H9 (cell line): ENCODE measurements at regions not wholly inside any gene's neighbourhood (a gene's known extent, or its start where the extent isn't known, plus 50 kb on each side); places are given as distances from the start of the nearest gene placed in this dataset.

Experiments
- DNase-seq: peaks from one replicate; pipeline ENCODE4 v3.0.0-alpha.2; 2017
- H2AFZ ChIP-seq: one replicate; pipeline ENCODE4 v1.6.1; 2013; ENCODE audit warnings: mild to moderate bottlenecking, low read length, control low read depth, moderate library complexity
- H2AK5ac ChIP-seq: 2 replicates; pipeline ENCODE4 v1.6.1; 2013; ENCODE audit warnings: low read length, control low read depth, mixed read lengths; ENCODE audit not compliant: insufficient read length
- H2BK120ac ChIP-seq: one replicate; pipeline ENCODE4 v1.6.1; 2013; ENCODE audit warnings: low read depth, mild to moderate bottlenecking, low read length, control low read depth, inconsistent platforms; ENCODE audit not compliant: poor library complexity, severe bottlenecking
- H2BK12ac ChIP-seq: 2 replicates; pipeline ENCODE4 v1.6.1; 2013; ENCODE audit warnings: low read length, control low read depth, mixed read lengths, low read depth; ENCODE audit not compliant: insufficient read length
- H2BK15ac ChIP-seq: 2 replicates; pipeline ENCODE4 v1.6.1; 2013; ENCODE audit warnings: low read depth, low read length, control low read depth
- H2BK20ac ChIP-seq: one replicate; pipeline ENCODE4 v1.6.1; 2013; ENCODE audit warnings: low read depth, mild to moderate bottlenecking, low read length, control low read depth, inconsistent platforms; ENCODE audit not compliant: poor library complexity, severe bottlenecking
- H2BK5ac ChIP-seq: 2 replicates; pipeline ENCODE4 v1.6.1; 2013; ENCODE audit warnings: low read length, control low read depth, mixed read lengths; ENCODE audit not compliant: insufficient read length
- H3K14ac ChIP-seq: 2 replicates; pipeline ENCODE4 v1.6.1; 2013; ENCODE audit warnings: low read length, control low read depth; ENCODE audit not compliant: insufficient read depth
- H3K18ac ChIP-seq: 2 replicates; pipeline ENCODE4 v1.6.1; 2013; ENCODE audit warnings: low read depth, mild to moderate bottlenecking, mixed read lengths, low read length, control low read depth; ENCODE audit not compliant: insufficient read length
- H3K23ac ChIP-seq: 2 replicates; pipeline ENCODE4 v1.6.1; 2013; ENCODE audit warnings: low read length, control low read depth, mixed read lengths, low read depth; ENCODE audit not compliant: insufficient read length
- H3K23me2 ChIP-seq: 2 replicates; pipeline ENCODE4 v1.6.1; 2013; ENCODE audit warnings: low read depth, mild to moderate bottlenecking, mixed read lengths, low read length, control low read depth; ENCODE audit not compliant: insufficient read length, poor library complexity, severe bottlenecking
- H3K27ac ChIP-seq: 2 replicates; pipeline ENCODE4 v1.5.1; 2013; ENCODE audit warnings: low read length, control low read depth, mixed read lengths, low read depth; ENCODE audit not compliant: insufficient read length
- H3K27me3 ChIP-seq: 2 replicates; pipeline ENCODE4 v1.6.1; 2013; ENCODE audit warnings: low read length, control low read depth, inconsistent platforms; ENCODE audit not compliant: insufficient read depth
- H3K4ac ChIP-seq: 2 replicates; pipeline ENCODE4 v1.6.1; 2013; ENCODE audit warnings: low read depth, mild to moderate bottlenecking, control low read depth, inconsistent platforms, low read length, moderate library complexity
- H3K4me1 ChIP-seq: 2 replicates; pipeline ENCODE4 v1.6.1; 2013; ENCODE audit warnings: low read length, control low read depth, inconsistent platforms; ENCODE audit not compliant: insufficient read depth
- H3K4me2 ChIP-seq: 2 replicates; pipeline ENCODE4 v1.6.1; 2013; ENCODE audit warnings: low read length, control low read depth, mixed read lengths; ENCODE audit not compliant: insufficient read length, insufficient read depth
- H3K56ac ChIP-seq: 2 replicates; pipeline ENCODE4 v1.6.1; 2013; ENCODE audit warnings: low read depth, mild to moderate bottlenecking, mixed read lengths, low read length, control low read depth; ENCODE audit not compliant: insufficient read length
- H3K79me1 ChIP-seq: 2 replicates; pipeline ENCODE4 v1.6.1; 2013; ENCODE audit warnings: low read depth, mild to moderate bottlenecking, moderate library complexity, low read length, control low read depth, inconsistent platforms; ENCODE audit not compliant: insufficient read depth, poor library complexity, severe bottlenecking
- H3K79me2 ChIP-seq: 2 replicates; pipeline ENCODE4 v1.6.1; 2013; ENCODE audit warnings: low read length, control low read depth, inconsistent platforms; ENCODE audit not compliant: insufficient read depth
- H3K9ac ChIP-seq: 2 replicates; pipeline ENCODE4 v1.6.1; 2013; ENCODE audit warnings: low read length, control low read depth, mixed read lengths; ENCODE audit not compliant: insufficient read length; ENCODE audit errors: extremely low read depth
- H3K9me3 ChIP-seq: one replicate; pipeline ENCODE4 v1.6.1; 2013; ENCODE audit warnings: low read depth, low read length, inconsistent platforms; ENCODE audit not compliant: control insufficient read depth
- H3T11ph ChIP-seq: one replicate; pipeline ENCODE4 v1.6.1; 2013; ENCODE audit warnings: mild to moderate bottlenecking, low read length, control low read depth, inconsistent platforms
- H4K20me1 ChIP-seq: one replicate; pipeline ENCODE4 v1.6.1; 2013; ENCODE audit not compliant: control insufficient read depth, insufficient read length, insufficient read depth
- H4K5ac ChIP-seq: 2 replicates; pipeline ENCODE4 v1.6.1; 2013; ENCODE audit warnings: low read depth, mild to moderate bottlenecking, mixed read lengths, low read length, control low read depth; ENCODE audit not compliant: insufficient read length
- H4K8ac ChIP-seq: replicated peaks from 2 replicates; pipeline ENCODE4 v1.6.1; 2013; ENCODE audit warnings: low read length, control low read depth, mixed read lengths, low read depth; ENCODE audit not compliant: insufficient read length
- H4K91ac ChIP-seq: 2 replicates; pipeline ENCODE4 v1.6.1; 2013; ENCODE audit warnings: low read depth, mild to moderate bottlenecking, moderate library complexity, mixed read lengths, low read length, control low read depth; ENCODE audit not compliant: insufficient read length
- H3K27ac Mint-ChIP-seq, 3 experiments: 2 replicates in 2 of 3; 3 replicates in 1 of 3; pipeline ENCODE4 v1.8.0; 2020 to 2021; ENCODE audit warnings: mixed read lengths in 3 of 3, mild to moderate bottlenecking in 1 of 3, moderate library complexity in 1 of 3
- H3K27me3 Mint-ChIP-seq: 2 replicates; pipeline ENCODE4 v1.8.0; 2021; ENCODE audit warnings: low read depth, mild to moderate bottlenecking, moderate library complexity, mixed read lengths
- H3K36me3 Mint-ChIP-seq, 3 experiments: 2 replicates in 2 of 3; 3 replicates in 1 of 3; pipeline ENCODE4 v1.8.0; 2020 to 2021; ENCODE audit warnings: low read depth in 3 of 3, mixed read lengths in 3 of 3; ENCODE audit not compliant: insufficient read depth in 1 of 3
- H3K4me1 Mint-ChIP-seq, 2 experiments: 2 replicates each; pipeline ENCODE4 v1.8.0; 2020; ENCODE audit warnings: mixed read lengths in 2 of 2
- H3K4me3 Mint-ChIP-seq, 2 experiments: 2 replicates in 1 of 2; 3 replicates in 1 of 2; pipeline ENCODE4 v1.8.0; 2020 to 2021; ENCODE audit warnings: mild to moderate bottlenecking in 2 of 2, mixed read lengths in 2 of 2, moderate library complexity in 1 of 2
- H3K9me3 Mint-ChIP-seq, 2 experiments: 2 replicates in 1 of 2; 3 replicates in 1 of 2; pipeline ENCODE4 v1.8.0; 2020; ENCODE audit warnings: mild to moderate bottlenecking in 2 of 2, mixed read lengths in 2 of 2, moderate library complexity in 1 of 2
- CTCF ChIP-seq: fragments of 200-600 bp; sonication (generic); conservative IDR thresholded peaks from 3 replicates; pipeline ENCODE4 v1.8.0; 2021; ENCODE audit warnings: antibody characterized with exemption, mild to moderate bottlenecking
- WGBS: extraction: QIAGEN DNeasy Blood & Tissue Kit; methylation state at CpG from one replicate; pipeline ENCODE4 v1.1.7; 2013; ENCODE audit warnings: missing lambda C conversion rate, low lambda C conversion rate, mixed read lengths; ENCODE audit not compliant: insufficient read length; ENCODE audit errors: extremely low coverage; 5-methylcytosine and 5-hydroxymethylcytosine counted together

- Histone ChIP-seq H2BK5ac (no peak overlapping the region), H2BK120ac (no peak overlapping the region), H3T11ph (no peak overlapping the region), H3K79me1 (no peaks in the 10 kb centered on the region), H3K18ac (no peak overlapping the region), H3K4me1 (peaks cover 5% of the 10 kb centered on the region; the same call in 1 of the 2 replicates), H3K14ac (no peak overlapping the region), H3K27me3 (no peaks in the 10 kb centered on the region), H2BK15ac (no peak overlapping the region), H3K27ac (no peak overlapping the region), H4K8ac (no peak overlapping the region), H3K4me2 (no peak overlapping the region), H3K56ac (no peak overlapping the region), H2BK20ac (no peak overlapping the region), H3K9me3 (no peaks in the 10 kb centered on the region), H3K4ac (no peak overlapping the region), H4K91ac (no peak overlapping the region), H4K5ac (no peak overlapping the region), H2AK5ac (no peak overlapping the region), H3K23me2 (no peaks in the 10 kb centered on the region), H2AFZ (no peak overlapping the region), H3K23ac (no peak overlapping the region), H3K9ac (no peak overlapping the region), H2BK12ac (no peak overlapping the region), H4K20me1 (no peaks in the 10 kb centered on the region), H3K79me2 (no peaks in the 10 kb centered on the region)
- Mint-ChIP-seq H3K27ac (no peak overlapping the region), H3K4me1 (peaks cover 31 to 34% of the 10 kb centered on the region in 2 experiments), H3K9me3 (no peaks in the 10 kb centered on the region; a peak in 1 of 5 replicates), H3K4me3 (no peak overlapping the region), H3K36me3 (no peaks in the 10 kb centered on the region; a peak in 1 of 7 replicates), H3K27me3 (no peaks in the 10 kb centered on the region)
- no CpG with 5 or more reads among the region's 2 CpGs for WGBS
- DNase-seq = no peak
- no peak for TF ChIP-seq CTCF
These were observed 339.6 kb upstream of the TBL1XR1 start for GRCh38 chr3:177536873-177537272.
